Keratinocyte (primary cell): ENCODE measurements at regions not wholly inside any gene's neighbourhood (a gene's known extent, or its start where the extent isn't known, plus 50 kb on each side); places are given as distances from the start of the nearest gene placed in this dataset.

Experiments
- DNase-seq: peaks from one replicate; pipeline ENCODE4 v3.0.0-alpha.2; 2011; ENCODE audit warnings: low read depth, missing footprints, low spot score
- FAIRE-seq: peaks from 2 replicates; lab custom pipeline; 2011; peaks lifted over from hg19 to GRCh38; lab: Jason Lieb, UNC
- H2AFZ ChIP-seq: 2 replicates; pipeline ENCODE4 v1.6.0; 2012; ENCODE audit warnings: low read length, control low read depth, inconsistent platforms; ENCODE audit not compliant: control insufficient read depth
- H3K27ac ChIP-seq: 2 replicates; pipeline ENCODE4 v1.5.1; 2011; ENCODE audit warnings: low read length; ENCODE audit not compliant: control insufficient read depth, insufficient read depth
- H3K27me3 ChIP-seq: 3 replicates; pipeline ENCODE4 v1.6.0; 2011; ENCODE audit warnings: low read length; ENCODE audit not compliant: control insufficient read depth, insufficient read depth; ENCODE audit errors: extremely low read depth
- H3K36me3 ChIP-seq, 2 experiments: 2 replicates in 1 of 2; 3 replicates in 1 of 2; pipeline ENCODE4 v1.5.1; 2011; ENCODE audit warnings: low read length in 2 of 2, mild to moderate bottlenecking in 1 of 2; ENCODE audit not compliant: control insufficient read depth in 2 of 2, insufficient read depth in 2 of 2; ENCODE audit errors: extremely low read depth in 1 of 2
- H3K4me1 ChIP-seq: 3 replicates; pipeline ENCODE4 v1.5.1; 2011; ENCODE audit warnings: low read length; ENCODE audit not compliant: control insufficient read depth, insufficient read depth; ENCODE audit errors: extremely low read depth
- H3K4me2 ChIP-seq: 3 replicates; pipeline ENCODE4 v1.6.0; 2011; ENCODE audit warnings: low read depth, low read length; ENCODE audit not compliant: control insufficient read depth, insufficient read depth; ENCODE audit errors: extremely low read depth
- H3K4me3 ChIP-seq, 3 experiments: fragments of 200-600 bp in 1 of 3; sonication (generic) in 1 of 3; 2 replicates in 2 of 3; 3 replicates in 1 of 3; pipeline ENCODE4 v1.5.1; 2011 to 2016; ENCODE audit warnings: low read length in 3 of 3, mild to moderate bottlenecking in 3 of 3, control low read depth in 2 of 3, inconsistent platforms in 1 of 3, low read depth in 1 of 3, mixed read lengths in 1 of 3, mixed run types in 1 of 3, moderate library complexity in 1 of 3; ENCODE audit not compliant: control insufficient read depth in 2 of 3, insufficient read depth in 2 of 3; ENCODE audit errors: extremely low read depth in 1 of 3
- H3K79me2 ChIP-seq: 2 replicates; pipeline ENCODE4 v1.6.0; 2012; ENCODE audit warnings: low read length; ENCODE audit not compliant: control insufficient read depth, insufficient read depth
- H3K9ac ChIP-seq: 3 replicates; pipeline ENCODE4 v1.6.0; 2011; ENCODE audit warnings: low read length; ENCODE audit not compliant: control insufficient read depth, insufficient read depth; ENCODE audit errors: extremely low read depth
- H3K9me1 ChIP-seq: 3 replicates; pipeline ENCODE4 v1.6.0; 2011; ENCODE audit warnings: low read length; ENCODE audit not compliant: control insufficient read depth, insufficient read depth; ENCODE audit errors: extremely low read depth
- H3K9me3 ChIP-seq: 2 replicates; pipeline ENCODE4 v1.5.1; 2012; ENCODE audit warnings: low read depth, low read length; ENCODE audit not compliant: control insufficient read depth
- H4K20me1 ChIP-seq: 3 replicates; pipeline ENCODE4 v1.6.0; 2011; ENCODE audit warnings: low read length; ENCODE audit not compliant: control insufficient read depth, insufficient read depth; ENCODE audit errors: extremely low read depth
- CTCF ChIP-seq, 3 experiments: IDR thresholded peaks in 1 of 3; conservative IDR thresholded peaks in 1 of 3; optimal IDR thresholded peaks in 1 of 3; 2 replicates in 2 of 3; 3 replicates in 1 of 3; pipeline versions ENCODE3 to v1.5.1; 2011; ENCODE audit warnings: low read length in 3 of 3, mild to moderate bottlenecking in 3 of 3, moderate library complexity in 2 of 3, control low read depth in 1 of 3, inconsistent platforms in 1 of 3; ENCODE audit not compliant: insufficient read depth in 2 of 3; ENCODE audit errors: extremely low read depth in 1 of 3
- EZH2 ChIP-seq: IDR thresholded peaks from one replicate; pipeline ENCODE4 v1.6.1; 2012; ENCODE audit warnings: inconsistent platforms, mild to moderate bottlenecking, low read length, moderate library complexity
- dilution Hi-C: fragments of 300-500 bp; cut with MboI; formaldehyde crosslinking; loops from one replicate; pipeline ENCODE4 v1.7.0; 2020; ENCODE audit warnings: low sequenced_read_pairs; ENCODE audit not compliant: extremely low pct_ligation_motif_present

GRCh38 chr1:195721210-195721971 is 886.8 kb downstream of the KCNT2 start:
- Histone ChIP-seq H3K36me3 (no peaks in the 10 kb centered on the region), H3K27me3 (no peaks in the 10 kb centered on the region), H3K79me2 (no peaks in the 10 kb centered on the region), H2AFZ (peak overlapping the region; percentile 56), H3K9me1 (no peaks in the 10 kb centered on the region), H3K9ac (no peak overlapping the region), H3K27ac (no peak overlapping the region), H3K4me2 (peak overlapping the region; percentile 55), H3K9me3 (no peaks in the 10 kb centered on the region), H4K20me1 (no peaks in the 10 kb centered on the region), H3K4me1 (no peaks in the 10 kb centered on the region), H3K4me3 (peak overlapping the region in 1 of 3 experiments; percentile 5)
- FAIRE-seq (peak; percentile 53), DNase-seq (no peak)
- dilution Hi-C loops = no loop called here
- TF ChIP-seq CTCF (optimal IDR thresholded peaks at IDR 0.05 in 1 of 3, IDR thresholded peaks at IDR 0.05 in 1 of 3, conservative IDR thresholded peaks at IDR 0.05 in 1 of 3; ENCODE audit: extremely low read depth in 1 of 3, insufficient read depth in 2 of 3, low read length in 3 of 3) (no peak), EZH2 (no peak)

GRCh38 chr1:195717651-195718050 is 890.6 kb downstream of the KCNT2 start:
- Histone ChIP-seq H4K20me1 (no peaks in the 10 kb centered on the region), H3K27me3 (no peaks in the 10 kb centered on the region), H3K4me2 (no peak overlapping the region), H3K79me2 (no peaks in the 10 kb centered on the region), H3K9me3 (no peaks in the 10 kb centered on the region), H3K27ac (no peak overlapping the region), H3K4me3 (no peak overlapping the region), H3K9me1 (no peaks in the 10 kb centered on the region), H3K36me3 (no peaks in the 10 kb centered on the region), H3K9ac (no peak overlapping the region), H2AFZ (no peak overlapping the region), H3K4me1 (no peaks in the 10 kb centered on the region)
- dilution Hi-C loops = no loop called here
- DNase-seq (no peak), FAIRE-seq (no peak)
- no peak for TF ChIP-seq EZH2
- TF ChIP-seq CTCF (optimal IDR thresholded peaks at IDR 0.05 in 1 of 3, IDR thresholded peaks at IDR 0.05 in 1 of 3, conservative IDR thresholded peaks at IDR 0.05 in 1 of 3; ENCODE audit: extremely low read depth in 1 of 3, insufficient read depth in 2 of 3, low read length in 3 of 3) = peak in 2 of 3 experiments; percentile 20 to 37
